ACC112 (cell line): ENCODE measurements at regions not wholly inside any gene's neighbourhood (a gene's known extent, or its start where the extent isn't known, plus 50 kb on each side); places are given as distances from the start of the nearest gene placed in this dataset.

Experiments used
- H2AFZ ChIP-seq: fragments of 200-600 bp; sonication (generic); one replicate; pipeline ENCODE4 v1.6.0; 2017; ENCODE audit warnings: antibody characterized with exemption, low read length; ENCODE audit not compliant: unreplicated experiment
- H3K27ac ChIP-seq: fragments of 200-600 bp; sonication (generic); 2 replicates; pipeline ENCODE4 v1.5.1; 2014; ENCODE audit warnings: low read depth, mild to moderate bottlenecking, antibody characterized with exemption, low read length, moderate library complexity
- H3K27me3 ChIP-seq: fragments of 200-600 bp; sonication (generic); 2 replicates; pipeline ENCODE4 v1.6.1; 2014; ENCODE audit warnings: mild to moderate bottlenecking, antibody characterized with exemption, low read length, moderate library complexity, mixed read lengths; ENCODE audit not compliant: insufficient read depth
- H3K36me3 ChIP-seq: fragments of 200-600 bp; sonication (generic); 2 replicates; pipeline ENCODE4 v1.6.1; 2016; ENCODE audit warnings: mild to moderate bottlenecking, antibody characterized with exemption, low read length, moderate library complexity, mixed read lengths; ENCODE audit not compliant: insufficient read depth
- H3K4me1 ChIP-seq: fragments of 200-600 bp; sonication (generic); one replicate; pipeline ENCODE4 v1.6.1; 2016; ENCODE audit warnings: low read length, mixed read lengths; ENCODE audit not compliant: insufficient read depth, unreplicated experiment, control insufficient read depth
- H3K4me3 ChIP-seq: fragments of 200-600 bp; sonication (generic); 2 replicates; pipeline ENCODE4 v1.5.1; 2014; ENCODE audit warnings: mild to moderate bottlenecking, low read depth, low read length
- H3K79me2 ChIP-seq: fragments of 200-600 bp; sonication (generic); one replicate; pipeline ENCODE4 v1.6.0; 2016; ENCODE audit warnings: low read length; ENCODE audit not compliant: control insufficient read depth, unreplicated experiment, insufficient read depth

- Histone ChIP-seq H3K79me2 (no peaks in the 10 kb centered on the region), H3K4me3 (no peak overlapping the region), H3K27me3 (peaks cover 75% of the 10 kb centered on the region)
These were observed 79.0 kb upstream of the SYT6 start for GRCh38 chr1:114232691-114233090.

GRCh38 chr1:114231301-114231700 lies 77.6 kb upstream of the SYT6 start:
- no peaks in the 10 kb centered on the region for H3K36me3 ChIP-seq

More at GRCh38 chr1:114232691-114233090, 79.0 kb upstream of the SYT6 start:
- Histone ChIP-seq H3K36me3 (no peaks in the 10 kb centered on the region), H3K4me1 (no peaks in the 10 kb centered on the region), H2AFZ (no peak overlapping the region), H3K27ac (no peak overlapping the region)

GRCh38 chr1:114229368-114229767 lies 75.7 kb upstream of the SYT6 start:
- H3K79me2 ChIP-seq = no peaks in the 10 kb centered on the region
- H3K4me3 ChIP-seq = no peak overlapping the region
- H3K27me3 ChIP-seq = peaks cover 69% of the 10 kb centered on the region
- no peak overlapping the region for H2AFZ ChIP-seq
- H3K27ac ChIP-seq = no peak overlapping the region
- no peaks in the 10 kb centered on the region for H3K36me3 ChIP-seq
- H3K4me1 ChIP-seq = no peaks in the 10 kb centered on the region

More at GRCh38 chr1:114231301-114231700, 77.6 kb upstream of the SYT6 start:
- H3K79me2 ChIP-seq = no peaks in the 10 kb centered on the region
- no peak overlapping the region for H3K27ac ChIP-seq
- no peak overlapping the region for H3K4me3 ChIP-seq
- H3K27me3 ChIP-seq = peaks cover 80% of the 10 kb centered on the region
- H2AFZ ChIP-seq = no peak overlapping the region
- H3K4me1 ChIP-seq = no peaks in the 10 kb centered on the region

GRCh38 chr1:114227059-114227458 lies 73.4 kb upstream of the SYT6 start:
- peaks cover 53% of the 10 kb centered on the region for H3K27me3 ChIP-seq
- no peaks in the 10 kb centered on the region for H3K36me3 ChIP-seq
- H3K4me1 ChIP-seq = no peaks in the 10 kb centered on the region
- no peak overlapping the region for H2AFZ ChIP-seq
- H3K79me2 ChIP-seq = no peaks in the 10 kb centered on the region
- H3K4me3 ChIP-seq = no peak overlapping the region
- no peak overlapping the region for H3K27ac ChIP-seq

GRCh38 chr1:114224196-114224907 lies 70.7 kb upstream of the SYT6 start:
- no peak overlapping the region for H3K4me3 ChIP-seq
- peaks cover 34% of the 10 kb centered on the region for H3K27me3 ChIP-seq
- H3K36me3 ChIP-seq = no peaks in the 10 kb centered on the region
- H3K79me2 ChIP-seq = no peaks in the 10 kb centered on the region
- no peak overlapping the region for H2AFZ ChIP-seq
- H3K27ac ChIP-seq = no peak overlapping the region
- no peaks in the 10 kb centered on the region for H3K4me1 ChIP-seq

- Histone ChIP-seq H3K27ac (no peak overlapping the region), H3K36me3 (no peaks in the 10 kb centered on the region), H3K4me1 (peaks cover 6% of the 10 kb centered on the region), H3K79me2 (no peaks in the 10 kb centered on the region), H3K27me3 (peaks cover 23% of the 10 kb centered on the region), H3K4me3 (no peak overlapping the region), H2AFZ (no peak overlapping the region)
These were observed 69.3 kb upstream of the SYT6 start for GRCh38 chr1:114222920-114223319.

- H2AFZ ChIP-seq = peak overlapping the region; percentile 84
- no peaks in the 10 kb centered on the region for H3K36me3 ChIP-seq
- no peak overlapping the region for H3K27ac ChIP-seq
- H3K79me2 ChIP-seq = no peaks in the 10 kb centered on the region
- H3K4me1 ChIP-seq = peaks cover 6% of the 10 kb centered on the region
- peaks cover 21% of the 10 kb centered on the region for H3K27me3 ChIP-seq
- peak overlapping the region; percentile 73 for H3K4me3 ChIP-seq
These were observed 65.7 kb upstream of the SYT6 start for GRCh38 chr1:114219172-114219868.

GRCh38 chr1:114218361-114219171 lies 64.9 kb upstream of the SYT6 start:
- peaks cover 6% of the 10 kb centered on the region for H3K4me1 ChIP-seq
- H3K27ac ChIP-seq = no peak overlapping the region
- H3K79me2 ChIP-seq = no peaks in the 10 kb centered on the region
- H3K4me3 ChIP-seq = peak overlapping the region; percentile 73
- H3K27me3 ChIP-seq = peaks cover 29% of the 10 kb centered on the region
- no peak overlapping the region for H2AFZ ChIP-seq
- no peaks in the 10 kb centered on the region for H3K36me3 ChIP-seq

GRCh38 chr1:114216431-114217173 lies 62.9 kb upstream of the SYT6 start:
- no peaks in the 10 kb centered on the region for H3K36me3 ChIP-seq
- H3K79me2 ChIP-seq = no peaks in the 10 kb centered on the region
- H3K27ac ChIP-seq = no peak overlapping the region
- peaks cover 45% of the 10 kb centered on the region for H3K27me3 ChIP-seq
- no peak overlapping the region for H2AFZ ChIP-seq
- peaks cover 6% of the 10 kb centered on the region for H3K4me1 ChIP-seq
- no peak overlapping the region for H3K4me3 ChIP-seq

- no peak overlapping the region for H2AFZ ChIP-seq
- no peaks in the 10 kb centered on the region for H3K36me3 ChIP-seq
These were observed 61.8 kb upstream of the SYT6 start for GRCh38 chr1:114215436-114215835.

More at GRCh38 chr1:114215436-114215835, 61.8 kb upstream of the SYT6 start:
- Histone ChIP-seq H3K27me3 (peaks cover 57% of the 10 kb centered on the region), H3K79me2 (no peaks in the 10 kb centered on the region), H3K27ac (no peak overlapping the region), H3K4me3 (no peak overlapping the region), H3K4me1 (peaks cover 6% of the 10 kb centered on the region)
